ENCODE measurements at regions not wholly inside any gene's neighbourhood (a gene's known extent, or its start where the extent isn't known, plus 50 kb on each side); places are given as distances from the start of the nearest gene placed in this dataset.
"Not testable (repeated sequence)": the region's sequence is repeated elsewhere in the genome, so short reads cannot be mapped to it uniquely, and the experiment has no call there.

DNA sequence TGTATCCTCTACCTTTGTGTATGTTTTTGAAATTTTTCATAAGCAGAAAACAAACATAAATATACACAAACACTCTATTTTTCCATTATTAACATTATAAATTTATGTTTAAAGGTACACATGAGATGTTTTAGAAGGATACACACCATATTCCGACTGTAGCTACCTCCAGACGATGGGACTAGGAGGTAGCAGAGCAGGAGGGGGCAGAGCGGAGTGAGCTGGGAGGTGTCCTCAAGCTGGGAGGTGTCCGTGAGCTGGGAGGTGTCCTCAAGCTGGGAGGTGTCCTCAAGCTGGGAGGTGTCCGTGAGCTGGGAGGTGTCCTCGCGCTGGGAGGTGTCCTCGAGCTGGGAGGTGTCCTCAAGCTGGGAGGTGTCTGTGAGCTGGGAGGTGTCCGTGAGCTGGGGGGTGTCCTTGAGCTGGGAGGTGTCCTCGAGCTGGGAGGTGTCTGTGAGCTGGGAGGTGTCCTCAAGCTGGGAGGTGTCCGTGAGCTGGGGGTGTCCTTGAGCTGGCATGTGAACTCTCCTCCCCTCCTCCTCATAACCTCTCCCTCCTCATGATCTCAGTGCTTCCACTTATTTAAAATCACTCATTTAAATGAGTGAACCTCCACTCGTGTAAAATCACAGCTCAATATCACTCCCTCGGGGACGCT lies 346.9 kb upstream of the SFSWAP start:
- Mint-ChIP-seq H3K4me1 (no peaks in the 10 kb centered on the region), H3K4me3 (no peak overlapping the region), H3K9me3 (no peaks in the 10 kb centered on the region), H3K27me3 (peaks cover 9% of the 10 kb centered on the region), H3K27ac (no peak overlapping the region)
- ATAC-seq: no peak
- no peak for DNase-seq

DNA sequence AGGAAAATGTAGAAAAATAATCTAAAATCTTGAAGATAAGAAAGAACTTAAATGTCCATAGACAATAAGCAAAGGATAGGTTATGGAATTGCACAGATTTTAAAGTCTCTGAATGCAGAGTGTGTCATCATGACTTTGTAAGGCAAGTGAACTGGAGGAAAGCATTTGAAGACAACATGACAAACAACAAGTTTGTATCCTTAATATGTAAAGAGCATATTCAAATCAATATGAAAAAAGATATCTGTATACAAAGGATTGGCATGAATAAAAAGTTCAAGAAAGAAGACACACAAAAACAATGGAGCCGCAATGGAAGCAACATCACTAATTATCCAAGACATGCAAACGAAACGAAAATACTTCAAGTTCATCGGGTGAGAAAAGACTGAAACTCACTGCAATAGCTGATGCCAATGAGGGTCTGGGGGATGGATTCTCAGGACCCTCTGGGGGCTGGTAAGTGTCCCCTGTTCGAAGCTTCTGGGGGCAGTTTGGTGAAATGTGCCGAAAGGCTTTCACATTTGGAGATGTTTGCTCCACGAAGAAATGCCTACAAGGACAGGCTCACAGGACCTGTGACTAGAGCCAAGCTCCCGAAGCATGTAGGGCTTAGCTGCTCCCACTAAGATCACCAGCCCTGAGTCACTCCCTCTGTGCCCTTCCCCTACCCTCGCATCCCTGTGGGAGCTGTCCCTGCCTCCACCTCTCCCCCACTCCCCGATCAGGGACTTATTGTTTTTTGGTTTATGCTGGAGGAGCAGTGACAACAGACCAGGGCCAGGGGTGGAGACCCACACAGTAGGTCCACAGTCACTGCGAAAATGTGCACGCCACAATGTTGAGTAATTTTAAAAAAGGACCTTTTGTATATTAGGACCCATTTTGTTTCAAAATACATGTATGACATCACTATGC lies 345.7 kb upstream of the SFSWAP start:
- Mint-ChIP-seq H3K27me3 (peaks cover 6% of the 10 kb centered on the region), H3K4me3 (no peak overlapping the region), H3K4me1 (no peaks in the 10 kb centered on the region), H3K27ac (no peak overlapping the region), H3K9me3 (no peaks in the 10 kb centered on the region)
- no peak for DNase-seq
- no peak for ATAC-seq

DNA sequence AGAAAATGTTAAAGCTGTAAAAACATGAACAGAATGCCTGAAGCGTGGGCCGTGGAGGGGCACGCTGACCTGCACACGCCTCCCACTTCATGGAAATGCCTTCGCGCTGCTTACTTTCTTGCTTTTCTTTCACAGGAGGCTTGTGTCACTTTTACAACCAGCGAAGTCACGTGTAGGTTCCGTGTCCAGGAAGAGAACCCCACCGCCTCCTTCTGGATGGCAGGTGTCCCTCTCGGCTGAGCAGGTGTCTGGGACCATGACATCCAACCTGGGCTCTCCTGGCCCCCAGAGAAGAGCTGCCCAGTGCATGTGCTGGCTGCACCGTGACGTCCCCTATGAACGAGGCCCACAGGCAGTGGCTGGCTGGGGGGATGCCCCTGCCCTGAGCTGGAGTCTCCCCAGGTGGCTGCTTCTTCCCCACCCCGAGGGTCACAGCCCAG lies 345.0 kb upstream of the SFSWAP start:
- DNase-seq: no peak
- no peak for ATAC-seq
- H3K27me3 Mint-ChIP-seq: no peaks in the 10 kb centered on the region
- H3K27ac Mint-ChIP-seq: peak overlapping the region in 1 of 2 donors; percentile 3
- H3K4me3 Mint-ChIP-seq: no peak overlapping the region
- H3K9me3 Mint-ChIP-seq: no peaks in the 10 kb centered on the region
- H3K4me1 Mint-ChIP-seq: no peaks in the 10 kb centered on the region

DNA sequence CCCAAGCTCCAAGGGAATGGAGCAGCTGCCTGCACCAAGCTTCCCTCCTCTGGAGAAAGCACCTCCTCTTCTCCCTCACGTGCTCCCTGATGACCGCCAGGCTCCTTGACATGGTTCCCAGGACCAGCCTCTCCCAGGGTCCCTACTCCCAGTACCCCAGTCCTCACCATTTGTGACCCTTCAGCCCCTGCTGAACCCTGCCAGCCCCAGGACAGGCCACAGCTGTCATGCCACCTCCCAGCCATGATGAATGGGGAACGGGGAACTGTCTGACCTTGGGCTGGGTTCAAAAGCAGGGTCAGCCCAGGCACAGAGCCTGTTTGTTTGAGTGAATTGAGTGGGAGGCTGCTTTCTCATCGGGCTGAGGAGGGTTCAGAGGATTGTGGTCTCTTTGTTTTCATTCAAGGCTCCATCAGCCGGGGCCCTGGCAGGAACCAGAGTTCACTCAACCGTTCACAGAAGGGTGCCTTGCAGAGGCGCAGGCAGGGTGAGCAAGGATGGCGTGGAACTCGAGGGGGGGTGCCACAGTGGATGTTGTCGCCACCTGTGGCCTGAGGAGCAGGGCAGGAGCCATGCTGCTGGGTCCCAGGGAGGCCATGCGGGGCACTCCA lies 344.5 kb upstream of the SFSWAP start:
- H3K4me1 Mint-ChIP-seq: no peaks in the 10 kb centered on the region
- peak overlapping the region in 1 of 2 donors; percentile 3 for H3K27ac Mint-ChIP-seq
- H3K9me3 Mint-ChIP-seq: no peaks in the 10 kb centered on the region
- no peaks in the 10 kb centered on the region for H3K27me3 Mint-ChIP-seq
- no peak overlapping the region for H3K4me3 Mint-ChIP-seq
- ATAC-seq: no peak
- DNase-seq: no peak

DNA sequence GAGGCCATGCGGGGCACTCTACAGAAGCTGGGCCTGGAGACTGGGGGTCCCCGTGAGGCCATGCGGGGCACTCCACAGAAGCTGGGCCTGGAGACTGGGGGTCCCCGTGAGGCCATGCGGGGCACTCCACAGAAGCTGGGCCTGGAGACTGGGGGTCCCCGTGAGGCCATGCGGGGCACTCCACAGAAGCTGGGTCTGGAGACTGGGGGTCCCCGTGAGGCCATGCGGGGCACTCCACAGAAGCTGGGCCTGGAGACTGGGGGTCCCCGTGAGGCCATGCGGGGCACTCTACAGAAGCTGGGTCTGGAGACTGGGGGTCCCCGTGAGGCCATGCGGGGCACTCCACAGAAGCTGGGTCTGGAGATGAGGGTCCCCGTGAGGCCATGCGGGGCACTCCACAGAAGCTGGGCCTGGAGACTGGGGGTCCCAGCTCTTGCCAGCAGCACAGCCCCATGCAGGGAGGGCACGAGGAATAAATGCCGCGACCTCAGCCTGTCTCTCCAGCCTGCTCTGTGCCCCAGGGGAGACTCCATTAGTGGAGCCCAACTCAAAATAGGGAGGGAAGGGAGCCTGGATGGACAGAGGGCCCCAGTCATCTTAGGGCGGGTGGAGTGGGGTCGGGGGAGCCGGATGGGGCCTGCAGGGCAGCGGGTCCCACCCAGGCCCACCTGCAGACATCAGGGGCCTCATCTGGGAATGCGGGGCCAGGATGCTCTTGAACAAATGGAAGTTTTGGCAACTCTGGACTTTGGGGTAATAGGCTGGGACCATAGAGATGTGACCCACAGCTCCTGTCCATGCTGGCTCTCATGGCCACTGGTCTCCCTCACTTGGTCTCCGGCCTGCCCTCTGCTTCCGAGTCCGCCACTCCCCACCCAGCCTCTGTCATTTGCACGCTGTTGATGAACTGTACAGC lies 343.6 kb upstream of the SFSWAP start:
- H3K9me3 Mint-ChIP-seq, ATAC-seq, DNase-seq, H3K4me1 Mint-ChIP-seq, H3K4me3 Mint-ChIP-seq, H3K27me3 Mint-ChIP-seq, H3K27ac Mint-ChIP-seq: not testable (repeated sequence)

DNA sequence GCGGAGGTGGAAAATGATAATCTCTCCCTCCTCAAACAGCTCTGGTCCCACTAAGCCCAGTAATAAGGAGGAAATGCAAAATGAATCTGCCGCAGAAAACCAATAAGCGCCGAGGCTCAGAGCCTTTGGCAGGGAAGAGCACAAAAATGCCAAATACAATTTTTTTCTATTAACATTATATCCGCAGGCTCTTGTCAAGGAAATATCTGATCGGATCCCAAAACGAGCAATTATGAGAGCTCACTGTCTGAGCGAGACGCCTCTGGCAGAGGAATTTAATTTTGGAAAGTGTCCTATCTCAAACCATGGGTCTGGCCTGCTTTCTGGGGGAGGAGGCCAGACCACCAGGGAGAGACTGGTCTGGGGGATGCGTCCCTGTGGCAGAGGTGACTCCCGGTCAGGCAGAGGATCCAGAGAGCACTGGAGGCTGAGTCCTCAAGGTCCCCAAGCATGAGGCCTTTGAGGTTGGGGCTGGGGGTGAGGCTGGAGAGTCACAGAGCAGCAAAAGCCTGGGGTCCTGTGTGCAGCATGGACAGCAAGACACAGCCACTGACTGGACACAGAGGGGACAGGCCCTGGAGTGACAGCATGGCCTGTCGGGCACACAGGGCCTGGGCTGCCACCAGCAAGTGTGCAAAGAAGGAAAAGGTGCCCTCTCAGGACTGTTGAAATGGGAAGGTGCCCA lies 342.8 kb upstream of the SFSWAP start:
- Mint-ChIP-seq H3K4me3 (no peak overlapping the region), H3K9me3 (no peaks in the 10 kb centered on the region), H3K27ac (no peak overlapping the region), H3K27me3 (no peaks in the 10 kb centered on the region), H3K4me1 (no peaks in the 10 kb centered on the region)
- DNase-seq (no peak), ATAC-seq (peak; percentile 17)

DNA sequence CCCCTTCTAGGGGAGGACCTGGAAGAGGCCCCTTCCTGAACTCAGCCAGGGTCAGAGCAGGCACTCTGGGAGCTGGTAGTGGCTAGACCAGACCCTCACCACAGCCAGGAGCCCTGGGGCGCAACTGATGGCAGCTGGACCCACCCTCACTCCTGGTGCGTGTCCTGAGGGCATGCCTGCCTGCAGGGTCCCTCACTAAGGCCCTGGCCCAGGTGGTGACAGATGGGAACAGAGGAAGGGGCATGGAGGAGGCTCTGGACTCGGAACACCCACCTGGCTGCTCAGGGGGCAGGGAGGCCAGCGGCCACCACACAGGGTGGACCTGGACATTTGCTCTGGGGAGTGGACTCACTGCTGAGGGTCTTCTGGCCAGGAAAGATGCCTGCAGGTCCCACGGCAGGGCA lies 342.2 kb upstream of the SFSWAP start:
- ATAC-seq: peak; percentile 37
- H3K27ac Mint-ChIP-seq: no peak overlapping the region

DNA sequence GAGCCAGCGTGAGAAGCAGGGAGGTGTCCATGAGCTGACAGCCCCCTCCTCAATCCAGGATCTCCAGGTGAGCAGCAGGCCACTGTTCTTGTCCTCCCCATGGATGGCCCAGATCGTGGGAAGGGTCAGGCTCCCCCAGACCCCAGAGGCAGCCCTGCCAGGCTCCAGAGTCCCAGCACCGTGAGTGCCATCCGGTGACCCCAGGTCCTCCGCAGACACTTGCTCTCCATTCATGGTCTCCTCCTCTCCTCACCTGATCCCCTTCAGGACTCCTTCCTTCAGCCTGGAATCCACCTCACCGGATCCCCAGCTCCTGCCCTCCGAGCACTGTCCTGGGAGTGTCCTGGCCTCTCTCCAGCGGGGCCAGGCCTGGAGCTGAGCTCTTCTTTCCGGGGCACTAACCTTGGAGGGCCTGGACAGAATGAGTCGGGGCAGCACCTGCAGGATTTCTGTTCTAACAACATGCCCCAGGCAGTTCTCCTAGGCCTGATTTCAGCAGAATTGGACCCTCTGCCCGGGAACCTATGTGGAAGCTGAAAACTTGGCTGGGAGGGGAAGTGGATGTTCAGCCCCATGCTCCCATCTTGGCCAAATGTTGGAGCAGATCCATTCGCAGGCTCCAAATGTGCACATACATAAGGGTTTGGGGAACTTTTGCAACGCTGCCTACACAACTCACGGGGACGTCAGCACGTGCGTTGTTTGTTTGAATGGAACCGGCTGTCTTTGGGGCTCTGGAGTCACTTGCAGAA lies 341.6 kb upstream of the SFSWAP start:
- H3K4me1 Mint-ChIP-seq: no peaks in the 10 kb centered on the region
- no peaks in the 10 kb centered on the region for H3K9me3 Mint-ChIP-seq
- ATAC-seq (no peak), DNase-seq (no peak)
- H3K4me3 Mint-ChIP-seq: no peak overlapping the region
- H3K27me3 Mint-ChIP-seq: no peaks in the 10 kb centered on the region
- peak overlapping the region in 1 of 2 donors; percentile 48 for H3K27ac Mint-ChIP-seq

More for the DNA sequence above, 342.2 kb upstream of the SFSWAP start:
- no peaks in the 10 kb centered on the region for H3K27me3 Mint-ChIP-seq
- no peak for DNase-seq
- H3K4me1 Mint-ChIP-seq: no peaks in the 10 kb centered on the region
- H3K4me3 Mint-ChIP-seq: no peak overlapping the region
- no peaks in the 10 kb centered on the region for H3K9me3 Mint-ChIP-seq

DNA sequence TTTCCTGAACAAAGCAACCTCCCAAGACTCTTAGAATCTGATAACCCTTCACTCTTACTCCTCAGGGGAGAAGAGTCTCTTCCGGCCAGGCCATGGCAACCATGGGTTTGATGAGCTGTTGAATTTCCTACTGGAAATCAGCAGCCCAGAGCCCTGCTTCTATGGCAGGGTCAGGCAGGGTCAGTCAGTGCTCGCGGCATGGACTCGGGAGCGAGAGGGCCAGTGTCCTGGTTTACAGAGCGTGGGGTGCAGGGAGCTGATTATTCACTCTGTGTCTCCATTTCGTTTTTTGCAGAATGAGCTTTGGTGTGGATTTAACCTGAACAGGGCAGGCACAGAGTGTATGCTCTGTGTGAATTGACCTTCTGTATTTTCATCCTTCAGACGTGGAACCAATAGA lies 340.6 kb upstream of the SFSWAP start:
- ATAC-seq: no peak
- Mint-ChIP-seq H3K27ac (no peak overlapping the region), H3K4me3 (no peak overlapping the region), H3K4me1 (no peaks in the 10 kb centered on the region), H3K9me3 (no peaks in the 10 kb centered on the region), H3K27me3 (no peaks in the 10 kb centered on the region)
- DNase-seq: no peak

DNA sequence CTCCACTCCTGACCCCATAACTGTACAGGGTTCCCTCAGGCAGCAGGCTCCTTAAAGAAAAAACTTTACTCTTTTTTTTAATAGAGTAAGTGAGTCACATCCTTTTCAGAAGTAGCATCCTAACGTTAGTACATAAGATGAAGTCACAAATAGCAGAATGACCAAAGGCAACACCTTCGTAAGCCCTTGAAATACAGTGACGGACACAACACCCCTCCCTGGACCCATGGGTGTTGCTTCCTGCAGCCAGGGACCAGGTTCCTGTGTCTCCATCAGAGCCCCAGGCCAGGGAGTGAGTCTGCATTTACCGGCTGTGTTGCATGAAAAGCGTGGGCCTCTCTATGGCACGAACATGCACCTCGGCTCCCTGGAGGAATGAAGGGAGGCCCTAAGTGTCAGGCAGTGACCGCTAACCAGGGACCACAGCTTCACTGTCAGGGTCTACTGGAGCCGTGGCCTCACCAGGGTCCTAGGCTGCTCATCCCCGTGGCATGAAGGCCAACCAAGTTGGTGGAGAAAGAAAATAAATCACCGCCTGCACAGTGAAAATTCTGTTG lies 340.0 kb upstream of the SFSWAP start:
- Mint-ChIP-seq H3K9me3 (no peaks in the 10 kb centered on the region), H3K4me3 (no peak overlapping the region), H3K4me1 (no peaks in the 10 kb centered on the region), H3K27ac (no peak overlapping the region), H3K27me3 (no peaks in the 10 kb centered on the region)
- ATAC-seq: no peak
- DNase-seq: no peak

DNA sequence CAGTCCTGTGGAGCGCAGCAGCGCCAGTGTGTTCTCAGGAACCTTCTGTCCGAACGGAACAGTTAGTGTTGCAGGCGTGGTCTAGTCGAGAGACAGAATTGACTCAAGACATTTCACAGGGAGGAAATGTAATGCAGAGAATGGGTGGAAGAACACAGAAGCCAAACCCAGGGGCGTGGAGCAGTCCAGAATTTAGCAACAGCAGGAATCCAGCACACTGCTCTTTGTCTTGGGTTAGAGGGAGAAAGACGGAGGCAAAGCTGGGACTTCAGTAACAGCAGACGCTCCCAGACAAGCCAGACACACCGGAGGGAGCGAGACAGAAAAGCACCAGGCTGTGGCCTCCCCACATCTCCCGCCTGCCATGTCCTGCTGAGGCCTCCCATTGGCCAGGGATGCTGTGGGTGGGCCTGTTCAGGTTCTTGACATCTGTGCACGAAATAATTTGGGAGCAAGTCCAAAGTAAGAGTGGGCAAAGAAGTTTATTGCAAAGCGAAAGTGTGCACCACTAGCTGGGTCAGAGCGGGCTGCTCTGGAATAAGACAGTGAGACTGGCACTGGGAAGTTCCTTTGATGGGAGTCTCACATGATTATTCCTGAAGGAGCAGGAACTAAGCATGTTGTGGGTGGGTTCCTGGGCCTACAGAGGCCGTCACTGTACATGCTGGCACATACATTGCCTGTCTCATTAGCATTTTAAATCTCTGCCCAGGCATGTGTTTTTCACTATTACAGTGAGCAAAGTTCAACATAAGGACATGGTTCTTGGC lies 339.3 kb upstream of the SFSWAP start:
- ATAC-seq (no peak), DNase-seq (no peak)
- Mint-ChIP-seq H3K27ac (peak overlapping the region in 1 of 2 donors; percentile 74), H3K9me3 (no peaks in the 10 kb centered on the region), H3K4me3 (no peak overlapping the region), H3K4me1 (no peaks in the 10 kb centered on the region), H3K27me3 (no peaks in the 10 kb centered on the region)

DNA sequence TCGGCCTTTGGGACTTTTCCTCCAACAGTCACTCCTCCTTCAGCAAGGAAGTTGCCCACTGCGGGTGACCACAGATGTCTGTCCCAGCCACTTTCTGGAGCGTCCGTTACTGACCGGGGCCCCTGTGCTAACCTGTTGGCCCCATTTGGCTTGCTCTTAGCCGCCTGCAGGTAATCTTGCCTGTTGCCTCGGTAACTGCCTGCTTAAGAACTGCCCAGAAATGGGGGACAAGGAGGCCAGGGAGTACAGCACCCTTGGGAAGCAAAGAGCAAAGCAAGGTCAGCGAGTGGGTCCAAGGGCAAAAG lies 338.8 kb upstream of the SFSWAP start:
- H3K9me3 Mint-ChIP-seq: no peaks in the 10 kb centered on the region
- H3K4me3 Mint-ChIP-seq: no peak overlapping the region
- no peak overlapping the region for H3K27ac Mint-ChIP-seq
- H3K27me3 Mint-ChIP-seq: no peaks in the 10 kb centered on the region
- no peak for ATAC-seq
- H3K4me1 Mint-ChIP-seq: no peaks in the 10 kb centered on the region
- DNase-seq: no peak

DNA sequence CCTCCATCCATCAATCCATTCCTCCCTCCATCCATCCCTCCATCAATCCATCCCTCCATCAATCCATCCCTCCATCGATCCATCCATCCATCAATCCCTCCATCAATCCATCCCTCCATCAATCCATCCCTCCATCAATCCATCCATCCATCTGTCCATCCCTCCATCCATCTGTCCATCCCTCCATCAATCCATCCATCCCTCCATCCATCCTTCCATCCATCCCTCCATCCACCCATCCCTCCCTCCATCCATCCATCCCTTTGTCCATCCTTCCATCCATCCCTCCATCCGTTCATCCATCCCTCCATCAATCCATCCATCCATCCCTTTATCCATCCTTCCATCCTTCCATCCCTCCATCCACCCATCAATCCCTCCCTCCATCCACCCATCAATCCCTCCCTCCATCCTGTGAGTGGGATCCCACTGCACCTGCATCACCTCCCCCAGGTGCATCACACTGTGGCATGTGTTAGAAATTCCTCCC lies 338.1 kb upstream of the SFSWAP start:
- no peaks in the 10 kb centered on the region for H3K4me1 Mint-ChIP-seq
- no peak overlapping the region for H3K27ac Mint-ChIP-seq
- ATAC-seq: no peak

More for the DNA sequence above, 338.1 kb upstream of the SFSWAP start:
- no peaks in the 10 kb centered on the region for H3K27me3 Mint-ChIP-seq
- H3K9me3 Mint-ChIP-seq: no peaks in the 10 kb centered on the region
- no peak for DNase-seq
- no peak overlapping the region for H3K4me3 Mint-ChIP-seq
